GM06990 (cell line): ENCODE measurements at regions not wholly inside any gene's neighbourhood (a gene's known extent, or its start where the extent isn't known, plus 50 kb on each side); places are given as distances from the start of the nearest gene placed in this dataset.

Experiments
- DNase-seq: peaks from one replicate; pipeline ENCODE4 v3.0.0-alpha.2; 2011; ENCODE audit not compliant: insufficient read length; ENCODE audit errors: extremely low read depth
- H3K27me3 ChIP-seq: replicated peaks from 2 replicates; pipeline ENCODE4 v1.6.0; 2011; ENCODE audit warnings: low read length; ENCODE audit not compliant: control insufficient read depth, insufficient read depth
- H3K36me3 ChIP-seq: 2 replicates; pipeline ENCODE4 v1.5.1; 2011; ENCODE audit warnings: low read length; ENCODE audit not compliant: control insufficient read depth, insufficient read depth
- H3K4me3 ChIP-seq: replicated peaks from 2 replicates; pipeline ENCODE4 v1.5.1; 2011; ENCODE audit warnings: low read depth, mild to moderate bottlenecking, control low read depth, low read length
- CTCF ChIP-seq: IDR thresholded peaks from 2 replicates; pipeline ENCODE4 v1.5.1; 2011; ENCODE audit warnings: low read length, control low read depth, mild to moderate bottlenecking, inconsistent platforms; ENCODE audit not compliant: insufficient read depth, poor library complexity, severe bottlenecking

DNA sequence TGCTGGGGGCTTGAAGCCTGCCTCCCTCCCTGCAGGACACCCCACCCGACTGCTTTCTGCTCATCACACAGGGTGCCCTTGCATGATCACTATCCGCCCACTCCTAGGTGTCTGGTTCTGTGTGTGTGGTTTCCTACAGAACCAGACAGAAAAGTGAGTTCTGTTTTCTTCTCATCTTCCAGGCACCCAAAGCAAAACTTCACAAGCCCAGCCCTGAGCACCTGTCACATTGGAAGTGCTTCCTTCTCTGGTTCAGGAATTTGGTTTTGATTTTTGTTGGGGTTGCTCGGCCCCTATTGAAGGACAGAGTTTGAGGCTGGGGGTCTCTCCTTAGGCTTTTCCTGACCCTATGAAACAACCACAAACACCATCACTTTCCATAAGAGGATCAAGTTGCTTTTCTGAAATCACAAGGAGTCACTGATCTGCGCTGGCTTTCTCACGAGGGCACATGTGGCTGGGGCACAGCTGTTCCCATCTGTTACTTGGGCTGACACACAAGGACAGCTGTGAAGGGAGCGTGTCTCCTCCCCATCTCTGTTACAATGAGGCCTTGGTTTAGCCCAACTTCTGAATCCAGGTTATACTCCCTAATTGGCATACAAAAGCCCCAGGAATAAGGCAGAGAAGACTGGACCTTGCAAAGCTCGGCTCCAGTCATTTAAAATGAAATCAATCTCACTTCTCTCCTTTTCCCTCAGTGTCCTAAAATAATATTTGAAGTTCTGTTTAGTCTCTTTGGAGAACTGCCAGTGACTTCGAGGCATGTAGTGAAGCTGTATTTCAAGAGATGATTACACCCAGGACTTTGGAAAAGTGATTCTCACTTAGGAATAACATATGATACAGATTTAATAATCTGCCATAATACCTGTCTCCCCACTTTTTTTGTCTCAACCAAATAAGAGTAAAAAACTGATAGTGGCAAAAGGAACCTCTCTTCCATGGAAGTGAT lies 213.1 kb upstream of the GAS1 start:
- TF ChIP-seq CTCF = no peak
- Histone ChIP-seq H3K36me3 (no peaks in the 10 kb centered on the region), H3K4me3 (no peak overlapping the region), H3K27me3 (no peaks in the 10 kb centered on the region; the same call in 1 of the 2 replicates)
- no peak for DNase-seq

- Histone ChIP-seq H3K27me3 (no peaks in the 10 kb centered on the region; the same call in 1 of the 2 replicates), H3K4me3 (no peak overlapping the region), H3K36me3 (no peaks in the 10 kb centered on the region)
- no peak for TF ChIP-seq CTCF
- DNase-seq = no peak
Measured at GRCh38 chr9:87167161-87167560, 219.9 kb upstream of the GAS1 start.

DNA sequence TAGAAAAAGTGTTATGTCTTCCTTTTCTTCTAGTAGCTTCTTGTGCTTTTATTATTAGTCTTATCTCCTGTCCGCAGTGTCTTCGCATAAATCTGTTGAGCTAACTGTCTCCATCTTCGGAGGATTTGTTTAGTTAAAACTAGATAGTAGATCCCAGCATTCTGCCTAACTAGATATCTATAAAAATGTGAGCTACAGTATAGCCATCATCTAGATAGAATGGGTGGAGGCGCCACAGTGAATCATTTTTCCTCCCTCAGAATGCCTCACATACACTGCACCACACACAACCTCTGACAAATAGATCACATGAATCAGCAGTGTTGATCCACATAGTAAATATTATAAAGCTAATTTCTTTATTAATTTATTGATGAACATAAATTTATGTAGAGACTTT lies 220.3 kb upstream of the GAS1 start:
- no peaks in the 10 kb centered on the region for H3K36me3 ChIP-seq
- no peaks in the 10 kb centered on the region; the same call in 1 of the 2 replicates for H3K27me3 ChIP-seq
- no peak for DNase-seq
- no peak for TF ChIP-seq CTCF
- H3K4me3 ChIP-seq = no peak overlapping the region

DNA sequence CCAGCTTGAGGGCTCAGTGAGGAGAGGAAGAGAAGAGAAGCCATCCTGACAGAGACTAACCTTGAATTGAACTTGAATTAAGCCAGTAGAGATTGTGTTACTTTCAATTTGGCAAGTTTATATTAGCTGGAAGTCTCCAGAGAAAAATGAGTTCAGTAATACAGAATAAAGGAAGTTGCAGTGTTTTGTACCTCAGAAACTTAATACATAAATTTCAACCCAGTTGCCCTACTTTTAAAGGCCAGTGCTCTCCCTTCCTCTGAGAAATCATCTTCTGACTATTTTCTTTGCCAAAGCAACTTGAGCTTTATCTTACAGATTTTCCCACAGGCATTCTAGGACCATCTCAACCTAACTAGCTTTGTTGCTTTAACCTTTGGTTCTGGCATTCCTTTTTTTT lies 231.0 kb upstream of the GAS1 start:
- no peak for TF ChIP-seq CTCF
- Histone ChIP-seq H3K27me3 (no peaks in the 10 kb centered on the region; the same call in 1 of the 2 replicates), H3K4me3 (no peak overlapping the region), H3K36me3 (no peaks in the 10 kb centered on the region)
- no peak for DNase-seq

DNA sequence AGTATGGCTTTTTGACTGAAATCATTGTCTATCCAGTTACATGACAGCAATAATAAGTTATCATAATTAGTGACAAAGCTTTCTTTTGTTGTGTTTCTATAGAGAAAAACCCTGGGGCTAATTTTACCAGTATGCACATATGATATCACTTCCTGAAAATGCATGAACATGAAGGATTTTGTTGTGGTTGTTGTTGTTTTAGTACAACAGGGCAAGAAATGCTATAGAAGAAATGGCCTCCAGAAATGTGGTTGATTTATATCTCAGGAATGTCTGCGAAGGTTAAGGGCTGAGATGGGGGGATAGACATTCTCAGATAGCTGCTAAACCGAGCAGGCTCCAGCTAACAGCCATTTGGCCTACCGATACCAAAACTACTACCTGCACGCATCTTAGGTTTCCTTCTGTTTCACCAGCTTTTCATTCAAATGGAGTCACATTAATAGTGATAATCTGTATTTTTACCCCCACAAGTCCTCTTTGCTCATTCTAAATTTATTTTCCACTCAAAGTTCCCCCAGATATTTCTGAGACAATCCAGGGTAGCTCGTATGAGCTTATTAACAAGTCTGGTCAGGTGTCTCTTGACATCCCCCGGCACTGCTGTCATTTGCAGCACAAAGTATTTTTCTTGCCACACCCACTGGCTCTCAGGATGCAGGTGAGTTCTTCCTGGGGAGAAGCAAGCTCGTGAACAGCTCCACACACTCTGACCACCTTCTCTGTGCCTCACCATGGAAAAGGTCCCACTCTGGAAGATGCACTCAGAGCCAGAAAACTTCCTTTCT lies 232.4 kb upstream of the GAS1 start:
- H3K27me3 ChIP-seq = no peaks in the 10 kb centered on the region; the same call in 1 of the 2 replicates
- TF ChIP-seq CTCF = no peak
- H3K4me3 ChIP-seq = no peak overlapping the region
- H3K36me3 ChIP-seq = no peaks in the 10 kb centered on the region
- no peak for DNase-seq
